SK-N-SH (cell line): ENCODE measurements at regions not wholly inside any gene's neighbourhood (a gene's known extent, or its start where the extent isn't known, plus 50 kb on each side); places are given as distances from the start of the nearest gene placed in this dataset.
"Not testable (repeated sequence)": the region's sequence is repeated elsewhere in the genome, so short reads cannot be mapped to it uniquely, and the experiment has no call there.

ENCODE experiments used
- CTCF ChIA-PET: fragments of 300-600, 350-600 bp; formaldehyde crosslinking; extraction: SDS; loops from one replicate; lab custom pipeline; 2021; lab: Yijun Ruan, JAX
- POLR2A ChIA-PET: fragments of 350-600 bp; sonication (Branson Sonifier 250); formaldehyde crosslinking; extraction: SDS; loops from one replicate; lab custom pipeline; 2020; ENCODE audit warnings: antibody characterized with exemption, inconsistent platforms; lab: Yijun Ruan, JAX
- DNase-seq: peaks from one replicate; pipeline ENCODE4 v3.0.0; 2012
- H2AFZ ChIP-seq: fragments of 200-600 bp; sonication (generic); 2 replicates; pipeline ENCODE4 v1.8.1; 2016; ENCODE audit warnings: antibody characterized with exemption, mild to moderate bottlenecking, low read depth
- H3F3A ChIP-seq: fragments of 200-600 bp; sonication (generic); replicated peaks from 2 replicates; pipeline ENCODE3; 2016; ENCODE audit warnings: antibody characterized with exemption, mild to moderate bottlenecking; ENCODE audit not compliant: insufficient read depth
- H3K27ac ChIP-seq, 2 experiments: fragments of 200-500 bp in 1 of 2; fragments of 200-600 bp in 1 of 2; sonication (Bioruptor generic) in 1 of 2; sonication (generic), shearing (Covaris generic) in 1 of 2; 2 replicates each; pipeline versions ENCODE4 v1.5.1 to v1.6.1; 2014 to 2016; ENCODE audit warnings: low read depth in 2 of 2, inconsistent platforms in 1 of 2, low read length in 1 of 2, mild to moderate bottlenecking in 1 of 2, mixed read lengths in 1 of 2
- H3K27me3 ChIP-seq: fragments of 200-600 bp; sonication (generic), shearing (Covaris generic); 2 replicates; pipeline ENCODE4 v1.6.1; 2016; ENCODE audit warnings: mixed run types; ENCODE audit not compliant: insufficient read depth
- H3K36me3 ChIP-seq, 2 experiments: fragments of 200-500 bp in 1 of 2; fragments of 200-600 bp in 1 of 2; sonication (Bioruptor generic) in 1 of 2; sonication (generic) in 1 of 2; replicated peaks in 1 of 2; 2 replicates each; pipeline versions ENCODE3 to v1.5.1; 2014 to 2016; ENCODE audit warnings: low read length in 1 of 2, mild to moderate bottlenecking in 1 of 2; ENCODE audit not compliant: insufficient read depth in 2 of 2, control insufficient read depth in 1 of 2
- H3K4me1 ChIP-seq, 2 experiments: fragments of 200-500 bp in 1 of 2; fragments of 200-600 bp in 1 of 2; sonication (Bioruptor generic) in 1 of 2; sonication (generic), shearing (Covaris generic) in 1 of 2; 2 replicates each; pipeline versions ENCODE4 v1.5.1 to v1.6.1; 2014 to 2016; ENCODE audit warnings: low read depth in 1 of 2, low read length in 1 of 2, mixed run types in 1 of 2; ENCODE audit not compliant: insufficient read depth in 2 of 2, control insufficient read depth in 1 of 2
- H3K4me2 ChIP-seq: fragments of 200-600 bp; sonication (generic), shearing (Covaris generic); 2 replicates; pipeline ENCODE4 v1.6.1; 2017; ENCODE audit warnings: mixed run types
- H3K4me3 ChIP-seq, 2 experiments: fragments of 200-500 bp in 1 of 2; fragments of 200-600 bp in 1 of 2; sonication (Bioruptor generic) in 1 of 2; sonication (generic), shearing (Covaris generic) in 1 of 2; 2 replicates each; pipeline versions ENCODE4 v1.5.1 to v1.8.1; 2014 to 2016; ENCODE audit warnings: low read depth in 2 of 2, inconsistent platforms in 1 of 2, low read length in 1 of 2, mild to moderate bottlenecking in 1 of 2, mixed read lengths in 1 of 2, moderate library complexity in 1 of 2
- H3K79me2 ChIP-seq: fragments of 200-600 bp; sonication (generic); 2 replicates; pipeline ENCODE4 v1.8.1; 2017; ENCODE audit warnings: mild to moderate bottlenecking; ENCODE audit not compliant: insufficient read depth
- H3K9ac ChIP-seq: fragments of 200-600 bp; sonication (generic); 2 replicates; pipeline ENCODE4 v1.6.1; 2017; ENCODE audit warnings: mixed run types
- H3K9me2 ChIP-seq: fragments of 200-600 bp; sonication (generic); 2 replicates; pipeline ENCODE4 v1.6.1; 2017; ENCODE audit warnings: mixed run types
- H3K9me3 ChIP-seq: fragments of 200-600 bp; sonication (generic); 2 replicates; pipeline ENCODE4 v1.6.1; 2017; ENCODE audit warnings: mixed run types, mild to moderate bottlenecking, moderate library complexity
- H4K20me1 ChIP-seq: fragments of 200-600 bp; sonication (generic); 2 replicates; pipeline ENCODE4 v1.6.1; 2017; ENCODE audit warnings: mild to moderate bottlenecking, mixed run types; ENCODE audit not compliant: insufficient read depth
- WGBS: methylation state at CpG from one replicate; pipeline ENCODE4 v1.1.6; 2017; ENCODE audit warnings: low lambda C conversion rate; 5-methylcytosine and 5-hydroxymethylcytosine counted together

DNA sequence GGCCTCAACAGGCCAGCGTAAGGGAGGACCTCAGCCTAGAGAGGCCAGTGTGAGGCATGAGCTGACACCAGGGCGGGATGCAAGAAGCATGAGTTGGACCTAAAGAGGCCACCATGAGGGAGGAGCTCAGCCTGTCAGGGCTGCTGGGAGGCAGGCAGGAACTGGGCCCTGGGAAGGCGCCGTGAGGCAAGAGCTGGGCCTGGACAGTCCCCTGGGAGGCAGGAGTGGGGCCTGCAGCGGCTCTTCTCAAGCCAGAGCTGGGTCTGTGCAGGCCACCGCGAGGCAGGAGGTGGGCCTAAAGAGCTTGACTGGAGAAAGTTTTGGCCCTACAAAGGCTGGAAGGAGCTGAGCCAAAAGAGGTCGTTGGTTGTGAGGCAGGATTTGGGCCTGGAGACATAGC, 328.9 kb downstream of the ZNF479 start:
- H3K4me1 ChIP-seq, H3K36me3 ChIP-seq, H3F3A ChIP-seq, H2AFZ ChIP-seq, CTCF ChIA-PET, H3K27ac ChIP-seq, H3K27me3 ChIP-seq, H3K9me2 ChIP-seq, H3K79me2 ChIP-seq, H3K4me3 ChIP-seq, POLR2A ChIA-PET, H3K9me3 ChIP-seq, H3K4me2 ChIP-seq, H3K9ac ChIP-seq, H4K20me1 ChIP-seq: not testable (repeated sequence)
- WGBS: 16% methylated on average over 8 of the region's 8 CpGs
- DNase-seq: peak; percentile 1

DNA sequence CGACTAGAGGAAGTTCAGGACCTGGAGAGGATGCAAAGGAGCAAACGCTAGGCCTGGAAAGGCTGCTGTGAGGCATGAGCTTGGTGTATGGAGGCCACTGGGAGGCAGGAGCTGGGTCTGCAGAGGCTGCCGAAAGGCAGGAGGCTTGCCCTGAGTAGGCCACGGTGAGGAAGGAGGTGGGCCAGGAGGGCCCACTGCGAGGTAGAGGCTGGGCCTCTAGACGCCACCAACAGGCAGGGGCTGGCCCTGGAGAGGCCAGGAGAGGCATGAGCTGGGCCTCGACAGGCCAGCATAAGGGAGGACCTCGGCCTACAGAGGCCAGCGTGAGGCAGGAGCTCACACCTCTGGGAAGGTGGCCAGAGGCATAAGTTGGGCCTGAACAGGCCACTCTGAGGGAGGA, 330.0 kb downstream of the ZNF479 start:
- POLR2A ChIA-PET: not testable (repeated sequence)

DNA sequence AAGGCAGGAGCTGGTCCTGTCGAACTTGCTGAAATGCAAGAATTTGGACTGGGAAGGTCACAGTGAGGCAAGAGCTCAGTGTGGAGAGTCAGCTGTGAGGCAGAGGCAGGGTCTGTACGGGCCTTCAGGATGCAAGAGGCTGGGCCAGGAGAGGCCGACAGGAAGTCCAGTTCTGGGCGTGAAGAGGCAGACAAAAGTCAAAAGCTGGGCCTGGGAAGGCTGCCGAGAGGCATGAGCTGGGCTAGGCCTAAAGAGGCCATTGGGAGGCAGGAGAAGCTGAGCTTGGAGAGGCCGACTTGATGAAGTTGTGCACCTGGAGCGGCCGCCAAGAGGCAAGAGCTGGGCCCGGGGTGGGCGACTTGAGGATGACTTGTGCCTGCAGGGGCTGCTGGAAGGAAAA, 330.5 kb downstream of the ZNF479 start:
- H3K36me3 ChIP-seq, POLR2A ChIA-PET, H3K4me3 ChIP-seq: not testable (repeated sequence)

More for the DNA sequence above, 330.0 kb downstream of the ZNF479 start:
- DNase-seq, CTCF ChIA-PET, H2AFZ ChIP-seq, H3K4me1 ChIP-seq, H3K4me3 ChIP-seq, H4K20me1 ChIP-seq, H3F3A ChIP-seq, H3K36me3 ChIP-seq, H3K9me3 ChIP-seq, H3K79me2 ChIP-seq, H3K4me2 ChIP-seq, H3K9me2 ChIP-seq, H3K27ac ChIP-seq, H3K9ac ChIP-seq, H3K27me3 ChIP-seq: not testable (repeated sequence)
- WGBS: no CpG with 5 or more reads among the region's 9 CpGs

DNA sequence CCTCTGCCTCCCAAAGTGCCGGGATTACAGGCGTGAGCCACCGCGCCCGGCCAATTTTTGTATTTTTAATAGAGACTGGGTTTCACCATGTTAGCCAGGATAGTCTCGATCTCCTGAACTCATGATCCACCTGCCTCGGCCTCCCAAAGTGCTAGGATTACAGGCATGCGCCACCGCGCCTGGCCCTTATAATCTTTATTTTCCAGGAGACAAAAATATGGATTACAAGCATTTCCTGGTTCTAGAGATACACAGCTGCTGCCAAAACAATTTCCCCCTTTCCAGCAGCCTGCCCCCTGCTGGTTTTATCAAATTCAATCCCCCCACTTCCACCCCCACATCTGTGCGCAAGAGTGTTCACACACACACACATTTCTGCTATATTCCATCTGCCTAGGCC, 333.4 kb downstream of the ZNF479 start:
- H3K9me2 ChIP-seq, H3K27ac ChIP-seq, H2AFZ ChIP-seq, CTCF ChIA-PET, H3F3A ChIP-seq, POLR2A ChIA-PET, H3K4me3 ChIP-seq, H3K4me1 ChIP-seq, H3K27me3 ChIP-seq, H3K9ac ChIP-seq, H3K36me3 ChIP-seq, H3K4me2 ChIP-seq, H3K79me2 ChIP-seq, H3K9me3 ChIP-seq, H4K20me1 ChIP-seq, DNase-seq: not testable (repeated sequence)
- WGBS: 35% methylated on average over 5 of the region's 11 CpGs

More for the DNA sequence above, 330.5 kb downstream of the ZNF479 start:
- H3K79me2 ChIP-seq, H2AFZ ChIP-seq, H3K9ac ChIP-seq, H3K4me2 ChIP-seq, H3F3A ChIP-seq, CTCF ChIA-PET, H3K4me1 ChIP-seq, H3K27me3 ChIP-seq, H4K20me1 ChIP-seq, H3K27ac ChIP-seq, DNase-seq, H3K9me2 ChIP-seq, H3K9me3 ChIP-seq: not testable (repeated sequence)
- 0% methylated on average over 1 of the region's 10 CpGs for WGBS

DNA sequence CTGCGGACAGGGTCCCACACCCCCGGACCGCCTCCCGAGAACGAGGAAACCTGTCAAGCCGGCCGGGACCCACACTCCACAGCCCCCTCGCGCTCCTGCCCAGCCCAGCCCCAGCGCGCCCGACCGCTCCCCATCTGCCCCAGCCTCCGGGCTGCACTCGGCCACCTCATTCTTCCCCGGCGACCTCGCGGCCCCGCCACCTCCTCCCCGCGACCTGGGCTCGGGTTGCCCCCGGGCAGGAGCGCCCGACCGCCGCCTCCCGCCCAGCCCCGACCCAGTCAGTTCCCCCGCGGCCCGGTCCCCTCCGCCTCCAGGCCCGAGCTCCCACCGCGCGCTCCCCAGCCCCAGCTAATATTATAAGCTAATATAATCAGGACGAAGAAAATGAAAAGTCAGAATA, 344.8 kb downstream of the ZNF479 start:
- H3K4me2 ChIP-seq: not testable (repeated sequence)

More for the DNA sequence above, 344.8 kb downstream of the ZNF479 start:
- H3K9me3 ChIP-seq, H3K9ac ChIP-seq, H2AFZ ChIP-seq, H3K79me2 ChIP-seq, H3K4me3 ChIP-seq, H3K9me2 ChIP-seq, CTCF ChIA-PET, H3K36me3 ChIP-seq, H3K4me1 ChIP-seq, H3F3A ChIP-seq, H3K27me3 ChIP-seq, H3K27ac ChIP-seq, H4K20me1 ChIP-seq, POLR2A ChIA-PET: not testable (repeated sequence)
- DNase-seq: peak; percentile 5
- 5% methylated on average over 30 of the region's 39 CpGs for WGBS
